Activated T-cell treated with anti-CD3 and anti-CD28 coated beads, Interleukin-2, amount 50 U/mL, for 4 hours (primary cell): ENCODE measurements at regions not wholly inside any gene's neighbourhood (a gene's known extent, or its start where the extent isn't known, plus 50 kb on each side); places are given as distances from the start of the nearest gene placed in this dataset.
"Not testable (repeated sequence)": the region's sequence is repeated elsewhere in the genome, so short reads cannot be mapped to it uniquely, and the experiment has no call there.

Source experiments
- ATAC-seq, 2 donors: fragments of 200-7000 bp; cut with Tn5 transposase; one replicate each; pipeline ENCODE4 v1.10.0; 2021
- DNase-seq: peaks from one replicate; pipeline ENCODE4 v3.0.0-alpha.2; 2020
- H3K27me3 Mint-ChIP-seq: one replicate; pipeline ENCODE4 v1.8.0; 2021; ENCODE audit warnings: low read depth, mixed read lengths
- H3K36me3 Mint-ChIP-seq: one replicate; pipeline ENCODE4 v1.8.0; 2022; ENCODE audit warnings: mixed read lengths; ENCODE audit not compliant: insufficient read depth
- H3K4me1 Mint-ChIP-seq: one replicate; pipeline ENCODE4 v1.8.0; 2021; ENCODE audit warnings: low read depth, mixed read lengths
- H3K4me3 Mint-ChIP-seq: one replicate; pipeline ENCODE4 v1.8.0; 2021; ENCODE audit warnings: mild to moderate bottlenecking, moderate library complexity, mixed read lengths
- H3K9me3 Mint-ChIP-seq: one replicate; pipeline ENCODE4 v1.8.0; 2021; ENCODE audit warnings: mixed read lengths

DNA sequence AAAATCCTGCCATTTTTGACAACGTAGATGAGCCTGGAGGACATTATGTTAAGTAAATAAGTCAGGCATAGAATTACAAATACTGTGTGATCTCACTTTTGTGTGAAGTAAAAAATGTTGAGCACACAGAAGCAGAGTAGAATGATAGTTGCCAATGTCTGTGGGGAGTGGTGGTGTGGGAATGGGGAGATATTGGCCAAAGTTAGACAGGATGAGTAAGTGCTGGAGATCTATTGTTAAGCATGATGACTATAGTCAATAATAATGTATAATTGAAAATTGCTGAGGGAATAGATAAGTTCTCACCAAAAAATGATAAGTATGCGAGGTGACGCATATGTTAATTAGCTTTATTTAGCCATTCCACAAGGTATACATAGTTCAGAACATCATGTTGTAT lies 92.0 kb downstream of the GPR85 start:
- no peak overlapping the region for H3K4me3 Mint-ChIP-seq
- H3K36me3 Mint-ChIP-seq = no peaks in the 10 kb centered on the region
- H3K9me3 Mint-ChIP-seq = no peaks in the 10 kb centered on the region
- ATAC-seq = no peak
- H3K4me1 Mint-ChIP-seq = no peaks in the 10 kb centered on the region
- H3K27me3 Mint-ChIP-seq = peaks cover 7% of the 10 kb centered on the region
- no peak for DNase-seq

- no peaks in the 10 kb centered on the region for H3K4me1 Mint-ChIP-seq
- DNase-seq (no peak), ATAC-seq (no peak)
- no peak overlapping the region for H3K4me3 Mint-ChIP-seq
- H3K9me3 Mint-ChIP-seq = no peaks in the 10 kb centered on the region
- peaks cover 21% of the 10 kb centered on the region for H3K27me3 Mint-ChIP-seq
- no peaks in the 10 kb centered on the region for H3K36me3 Mint-ChIP-seq
Measured at GRCh38 chr7:112990624-112991023, 96.0 kb downstream of the GPR85 start.

DNA sequence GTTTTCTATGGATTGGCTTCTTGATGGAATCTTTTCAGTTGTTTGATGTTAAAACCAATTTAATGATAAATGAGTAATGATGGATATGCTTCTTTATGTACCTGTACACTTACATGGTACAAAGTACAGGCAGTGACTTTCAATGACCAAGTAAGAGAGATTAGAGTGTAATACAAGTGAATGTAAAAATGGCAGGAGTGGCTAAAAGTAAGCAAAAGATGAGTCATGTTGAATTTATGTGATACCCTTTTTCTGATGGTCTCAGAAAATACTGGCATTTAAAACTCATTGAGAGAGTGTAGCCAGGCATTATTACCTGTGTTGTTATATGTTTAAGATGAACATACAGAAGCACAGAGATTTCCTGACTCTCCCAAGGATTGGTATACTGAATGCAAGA lies 97.1 kb downstream of the GPR85 start:
- H3K4me1 Mint-ChIP-seq = no peaks in the 10 kb centered on the region
- H3K27me3 Mint-ChIP-seq = peaks cover 21% of the 10 kb centered on the region
- ATAC-seq = no peak
- DNase-seq = no peak
- H3K9me3 Mint-ChIP-seq = no peaks in the 10 kb centered on the region
- no peak overlapping the region for H3K4me3 Mint-ChIP-seq
- no peaks in the 10 kb centered on the region for H3K36me3 Mint-ChIP-seq

DNA sequence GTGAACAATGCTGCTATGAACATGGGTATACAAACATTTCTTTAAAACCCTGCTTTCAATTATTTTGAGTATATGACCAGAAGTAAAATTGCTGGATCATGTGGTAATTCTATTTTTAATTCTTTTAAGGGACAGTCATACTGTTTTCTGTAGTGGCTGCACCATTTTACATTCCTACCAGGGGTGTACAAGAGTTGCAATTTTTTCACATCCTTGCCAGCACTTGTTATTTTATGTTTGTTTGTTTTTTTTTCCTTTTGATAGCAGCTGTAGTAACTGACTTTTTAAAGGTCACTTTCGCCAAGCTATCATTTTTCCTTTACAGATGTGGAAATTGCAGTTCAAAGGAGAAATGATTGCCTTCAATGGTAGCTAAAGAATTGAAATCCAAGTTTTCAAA lies 99.5 kb downstream of the GPR85 start:
- H3K36me3 Mint-ChIP-seq = no peaks in the 10 kb centered on the region
- ATAC-seq (no peak), DNase-seq (no peak)

DNA sequence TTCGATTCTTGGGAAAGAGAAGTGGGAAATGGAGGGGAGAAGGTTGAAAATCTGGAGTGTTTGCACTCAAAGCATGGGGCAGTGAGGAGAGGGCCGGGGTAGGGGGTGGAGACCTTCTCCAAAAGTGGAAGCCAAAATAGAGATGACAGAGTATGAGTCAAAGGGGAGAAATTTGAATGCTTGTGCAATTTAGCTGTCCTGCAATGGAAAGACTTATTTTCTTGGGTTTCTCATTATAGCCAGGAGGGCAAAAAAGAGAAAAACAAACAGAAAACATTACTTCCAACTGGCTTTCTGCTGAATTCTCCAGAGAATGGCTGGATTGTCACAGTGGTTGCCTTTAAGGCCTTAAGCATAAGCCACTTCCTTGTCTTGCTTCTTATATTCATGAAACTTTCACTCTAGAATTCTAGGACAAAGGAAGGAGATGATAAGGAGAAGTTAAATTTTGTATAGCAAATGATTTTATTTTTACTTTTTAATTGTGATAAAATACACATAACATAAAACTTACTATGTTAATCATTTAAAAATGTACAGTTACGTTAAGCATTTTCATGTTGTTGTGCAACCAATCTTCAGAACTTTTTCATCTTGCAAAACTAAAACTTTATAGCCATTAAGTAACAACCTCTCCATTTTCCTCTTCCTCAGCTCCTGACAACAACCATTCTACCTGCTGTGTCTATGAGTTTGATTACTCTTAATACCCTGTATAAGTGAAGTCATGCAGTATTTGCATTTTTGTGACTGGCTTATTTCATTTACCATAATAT lies 100.2 kb downstream of the GPR85 start:
- no peaks in the 10 kb centered on the region for H3K36me3 Mint-ChIP-seq
- DNase-seq (no peak), ATAC-seq (no peak)
- no peaks in the 10 kb centered on the region for H3K9me3 Mint-ChIP-seq
- H3K4me3 Mint-ChIP-seq = no peak overlapping the region
- H3K4me1 Mint-ChIP-seq = no peaks in the 10 kb centered on the region
- H3K27me3 Mint-ChIP-seq = peaks cover 20% of the 10 kb centered on the region

More for the DNA sequence above, 99.5 kb downstream of the GPR85 start:
- H3K4me1 Mint-ChIP-seq = no peaks in the 10 kb centered on the region
- no peaks in the 10 kb centered on the region for H3K9me3 Mint-ChIP-seq
- H3K4me3 Mint-ChIP-seq = no peak overlapping the region
- peaks cover 22% of the 10 kb centered on the region for H3K27me3 Mint-ChIP-seq

DNA sequence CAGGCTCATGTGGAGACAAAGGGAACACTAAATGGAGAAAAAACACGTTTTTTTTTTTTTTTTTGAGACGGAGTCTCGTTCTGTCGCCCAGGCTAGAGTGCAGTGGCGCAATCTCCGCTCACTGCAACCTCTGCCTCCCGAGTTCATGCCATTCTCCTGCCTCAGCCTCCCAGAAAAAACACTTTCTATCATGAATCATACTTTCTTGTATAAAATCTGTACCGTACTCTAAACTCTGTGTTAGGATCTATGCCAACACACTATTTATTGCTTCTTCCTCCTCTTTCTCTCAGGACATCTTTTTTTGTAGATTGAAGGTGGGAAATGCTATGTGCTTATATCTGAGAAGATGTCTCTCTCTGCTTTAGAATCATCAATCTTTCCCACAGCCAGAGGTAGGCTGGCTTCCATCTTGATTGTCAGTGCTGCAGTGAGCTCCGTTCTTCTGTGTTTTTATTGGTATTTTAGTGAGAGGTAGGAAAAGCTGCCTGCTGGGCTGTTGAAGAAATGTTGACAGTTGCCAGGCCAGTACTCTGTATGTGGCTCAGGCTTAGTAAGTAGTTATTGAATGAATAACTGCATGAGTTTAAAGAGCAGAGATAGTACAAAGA lies 101.1 kb downstream of the GPR85 start:
- peaks cover 18% of the 10 kb centered on the region for H3K27me3 Mint-ChIP-seq
- no peak for ATAC-seq
- no peak for DNase-seq
- no peaks in the 10 kb centered on the region for H3K9me3 Mint-ChIP-seq
- no peaks in the 10 kb centered on the region for H3K36me3 Mint-ChIP-seq
- H3K4me3 Mint-ChIP-seq = no peak overlapping the region
- no peaks in the 10 kb centered on the region for H3K4me1 Mint-ChIP-seq

DNA sequence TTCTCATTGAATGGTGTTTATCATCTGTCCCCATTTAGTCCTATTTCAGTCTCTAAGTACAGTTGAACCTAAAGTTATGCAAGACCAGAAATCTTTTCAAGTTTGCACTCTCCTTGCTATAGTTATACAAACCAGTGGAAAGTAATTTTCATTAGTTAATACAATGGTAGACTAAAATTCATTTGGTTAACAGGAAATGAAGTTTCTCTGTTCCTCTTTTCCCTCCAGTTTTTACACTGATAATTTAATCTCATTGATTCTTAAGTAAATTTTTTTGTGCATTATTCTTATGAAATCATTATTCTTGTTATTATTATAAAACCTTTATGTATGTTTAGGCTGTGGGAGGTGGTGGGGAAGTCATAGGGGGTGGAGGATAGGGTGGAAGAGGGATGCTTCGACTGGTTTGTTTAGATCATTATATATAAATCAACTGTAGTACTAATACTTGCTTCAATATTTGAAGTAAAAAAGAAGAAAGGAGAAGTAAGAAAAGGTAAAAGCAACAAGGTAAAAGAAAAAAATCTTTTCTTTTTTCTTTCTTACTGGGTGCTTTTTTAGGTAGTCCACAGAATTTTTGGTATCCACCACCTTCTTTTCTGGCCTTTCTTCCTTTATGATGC lies 104.1 kb downstream of the GPR85 start:
- ATAC-seq (no peak), DNase-seq (no peak)
- Mint-ChIP-seq H3K9me3 (no peaks in the 10 kb centered on the region), H3K4me3 (no peak overlapping the region), H3K36me3 (no peaks in the 10 kb centered on the region), H3K4me1 (no peaks in the 10 kb centered on the region), H3K27me3 (peaks cover 6% of the 10 kb centered on the region)

- Mint-ChIP-seq H3K9me3 (no peaks in the 10 kb centered on the region), H3K27me3 (peaks cover 3% of the 10 kb centered on the region), H3K4me3 (no peak overlapping the region), H3K36me3 (no peaks in the 10 kb centered on the region), H3K4me1 (no peaks in the 10 kb centered on the region)
- ATAC-seq (no peak), DNase-seq (no peak)
Measured at GRCh38 chr7:112981966-112982365, 104.7 kb downstream of the GPR85 start.

DNA sequence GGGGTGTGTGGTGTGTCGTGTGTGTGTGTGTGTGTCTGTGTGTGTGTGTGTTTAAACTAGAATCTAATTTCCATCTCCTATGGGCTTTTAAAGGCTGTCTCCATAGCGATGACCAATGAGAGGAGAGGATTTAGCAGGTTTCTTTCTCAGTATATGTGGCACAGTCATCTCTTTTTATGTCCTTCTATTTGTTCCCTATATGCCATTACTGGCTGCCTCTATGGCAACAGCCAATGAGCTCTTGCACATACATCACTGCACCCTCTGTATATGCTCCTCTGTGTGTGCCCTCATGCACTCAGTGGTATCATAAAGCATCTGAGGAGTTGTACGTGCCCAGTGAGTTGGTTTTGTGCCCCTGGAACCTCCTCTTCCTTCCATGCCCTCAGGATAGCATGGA lies 107.6 kb downstream of the GPR85 start:
- H3K9me3 Mint-ChIP-seq, H3K4me3 Mint-ChIP-seq, H3K36me3 Mint-ChIP-seq, DNase-seq, H3K27me3 Mint-ChIP-seq, ATAC-seq, H3K4me1 Mint-ChIP-seq: not testable (repeated sequence)

DNA sequence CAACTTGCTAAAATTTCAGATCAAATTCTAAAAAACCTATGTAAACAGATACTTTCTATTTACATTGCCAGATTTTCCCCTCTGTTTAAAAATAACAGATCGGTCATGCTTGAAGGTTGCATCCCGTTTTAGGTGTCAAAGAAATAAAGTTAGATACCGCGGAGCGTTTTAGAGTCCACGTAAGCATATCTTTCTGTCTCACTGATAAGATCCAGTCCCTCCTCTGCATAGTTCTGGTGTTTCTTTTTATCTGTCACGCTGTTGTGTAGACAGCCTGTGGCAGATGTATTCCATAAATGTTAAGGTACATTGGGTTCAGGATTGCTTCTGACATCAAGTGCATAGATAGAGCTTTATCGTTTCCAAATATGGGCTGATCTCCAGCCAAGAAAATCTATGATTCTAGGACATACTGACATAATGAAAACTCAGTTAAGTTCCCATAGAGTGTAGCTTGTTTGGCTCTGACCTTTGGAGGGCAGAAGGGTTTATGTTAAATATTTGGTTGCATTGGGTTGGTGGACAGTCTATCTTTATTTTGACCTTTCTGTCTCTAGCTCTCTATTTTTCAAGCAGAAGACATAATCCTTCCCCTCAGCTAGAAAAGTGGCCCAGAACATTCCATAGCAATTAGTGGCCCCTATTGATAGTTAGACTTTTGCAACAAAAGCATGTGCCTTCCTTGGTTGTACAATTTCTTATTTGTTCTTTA lies 109.2 kb downstream of the GPR85 start:
- H3K4me3 Mint-ChIP-seq, H3K36me3 Mint-ChIP-seq, H3K9me3 Mint-ChIP-seq, ATAC-seq, H3K4me1 Mint-ChIP-seq, DNase-seq: not testable (repeated sequence)
- H3K27me3 Mint-ChIP-seq = peaks cover 14% of the 10 kb centered on the region

- Mint-ChIP-seq H3K9me3 (no peaks in the 10 kb centered on the region), H3K36me3 (no peaks in the 10 kb centered on the region), H3K27me3 (peaks cover 24% of the 10 kb centered on the region), H3K4me3 (no peak overlapping the region), H3K4me1 (no peaks in the 10 kb centered on the region)
- no peak for DNase-seq
- no peak for ATAC-seq
Measured at GRCh38 chr7:112970771-112971170, 115.9 kb downstream of the GPR85 start.

DNA sequence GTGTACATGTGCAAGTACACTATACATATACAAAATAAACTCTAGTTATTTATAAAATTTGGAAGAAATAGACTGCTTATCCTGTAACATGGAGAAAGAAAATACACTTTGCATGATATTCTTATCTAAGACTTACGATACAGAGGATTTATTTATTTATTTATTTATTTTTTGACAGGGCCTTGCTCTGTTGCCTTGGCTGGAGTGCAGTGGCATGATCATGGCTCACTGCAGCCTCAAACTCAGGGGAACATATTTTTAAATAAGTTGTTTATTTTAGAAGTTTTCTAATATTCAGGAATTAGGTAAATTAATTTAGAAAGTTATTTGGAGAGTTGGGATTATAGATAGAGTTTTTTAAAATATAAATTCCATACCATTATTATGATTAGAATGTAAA lies 116.7 kb downstream of the GPR85 start:
- H3K9me3 Mint-ChIP-seq = no peaks in the 10 kb centered on the region
- H3K36me3 Mint-ChIP-seq = no peaks in the 10 kb centered on the region
- peaks cover 22% of the 10 kb centered on the region for H3K27me3 Mint-ChIP-seq
- no peak for DNase-seq
- ATAC-seq = no peak
- no peaks in the 10 kb centered on the region for H3K4me1 Mint-ChIP-seq
- no peak overlapping the region for H3K4me3 Mint-ChIP-seq

GRCh38 chr7:112965506-112965905 lies 121.1 kb downstream of the GPR85 start:
- H3K9me3 Mint-ChIP-seq = no peaks in the 10 kb centered on the region
- peaks cover 14% of the 10 kb centered on the region for H3K27me3 Mint-ChIP-seq
- no peak for DNase-seq
- H3K36me3 Mint-ChIP-seq = no peaks in the 10 kb centered on the region
- H3K4me3 Mint-ChIP-seq = no peak overlapping the region
- H3K4me1 Mint-ChIP-seq = no peaks in the 10 kb centered on the region
- no peak for ATAC-seq

DNA sequence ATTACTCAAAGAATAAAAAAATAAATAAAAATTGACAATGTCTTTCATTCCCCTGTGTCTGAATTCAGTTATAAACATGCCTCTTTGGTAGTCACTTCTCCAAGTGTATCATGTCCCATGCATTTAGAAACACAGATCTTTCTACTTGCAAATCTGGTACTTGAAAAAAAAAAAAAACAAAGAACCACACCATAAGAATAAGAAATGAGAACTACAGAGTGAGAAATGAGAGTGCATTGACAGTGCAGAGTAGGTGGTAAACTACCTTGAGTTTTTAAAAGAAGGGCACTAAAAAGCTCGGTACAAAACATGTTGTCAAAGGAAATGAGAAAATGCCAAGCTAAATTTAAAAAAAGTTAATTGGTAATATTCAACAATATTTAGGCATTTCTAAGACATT lies 123.0 kb downstream of the GPR85 start:
- H3K4me1 Mint-ChIP-seq = no peaks in the 10 kb centered on the region
- no peak overlapping the region for H3K4me3 Mint-ChIP-seq
- no peaks in the 10 kb centered on the region for H3K9me3 Mint-ChIP-seq
- ATAC-seq (no peak), DNase-seq (no peak)
- H3K36me3 Mint-ChIP-seq = no peaks in the 10 kb centered on the region
- H3K27me3 Mint-ChIP-seq = peaks cover 17% of the 10 kb centered on the region
